ENCODE measurements at regions not wholly inside any gene's neighbourhood (a gene's known extent, or its start where the extent isn't known, plus 50 kb on each side); places are given as distances from the start of the nearest gene placed in this dataset.

- Histone ChIP-seq H3K9me2 (replicated peaks; ENCODE audit: control insufficient read depth, low read length) (no peaks in the 10 kb centered on the region), H3K36me3 (ENCODE audit: control insufficient read depth, low read length) (no peaks in the 10 kb centered on the region), H3K4me2 (ENCODE audit: low read length) (no peak overlapping the region), H3K27ac (ENCODE audit: low read depth, low read length) (no peak overlapping the region), H3K27me3 (ENCODE audit: control insufficient read depth, low read length) (0 out of 2 replicates have a peak, but pooled peaks cover 4% of the 10 kb centered on the region), H4K20me1 (ENCODE audit: control insufficient read depth, insufficient read depth, low read depth, low read length) (no peaks in the 10 kb centered on the region), H3K4me1 (ENCODE audit: control insufficient read depth, low read length) (no peaks in the 10 kb centered on the region), H3K79me2 (ENCODE audit: control insufficient read depth, low read length) (no peaks in the 10 kb centered on the region), H3K4me3 (ENCODE audit: low read length) (no peak overlapping the region), H3F3A (ENCODE audit: control insufficient read depth, insufficient read depth) (no peaks in the 10 kb centered on the region), H3K9me3 (ENCODE audit: control insufficient read depth, insufficient read depth, low read length) (no peaks in the 10 kb centered on the region)
- no peak for TF ChIP-seq EZH2phosphoT487 (IDR thresholded peaks at IDR 0.05; ENCODE audit: borderline replicate concordance, low read length)
- no peak for TF ChIP-seq CTCF (IDR thresholded peaks at IDR 0.05; ENCODE audit: low read depth, low read length, poor library complexity, severe bottlenecking)
These were observed 163.3 kb upstream of the DAPK1 start for GRCh38 chr9:87334366-87334765.

- Histone ChIP-seq H4K20me1 (ENCODE audit: control insufficient read depth, insufficient read depth, low read depth, low read length) (no peaks in the 10 kb centered on the region), H3K4me1 (ENCODE audit: control insufficient read depth, low read length) (no peaks in the 10 kb centered on the region), H3K36me3 (ENCODE audit: control insufficient read depth, low read length) (no peaks in the 10 kb centered on the region), H3K27ac (ENCODE audit: low read depth, low read length) (no peak overlapping the region), H3F3A (ENCODE audit: control insufficient read depth, insufficient read depth) (no peaks in the 10 kb centered on the region), H3K4me3 (ENCODE audit: low read length) (no peak overlapping the region), H3K9me2 (replicated peaks; ENCODE audit: control insufficient read depth, low read length) (no peaks in the 10 kb centered on the region), H3K9me3 (ENCODE audit: control insufficient read depth, insufficient read depth, low read length) (no peaks in the 10 kb centered on the region), H3K27me3 (ENCODE audit: control insufficient read depth, low read length) (0 out of 2 replicates have a peak, but pooled peaks cover 4% of the 10 kb centered on the region), H3K4me2 (ENCODE audit: low read length) (no peak overlapping the region), H3K79me2 (ENCODE audit: control insufficient read depth, low read length) (no peaks in the 10 kb centered on the region)
- TF ChIP-seq CTCF (IDR thresholded peaks at IDR 0.05; ENCODE audit: low read depth, low read length, poor library complexity, severe bottlenecking) (no peak), EZH2phosphoT487 (IDR thresholded peaks at IDR 0.05; ENCODE audit: borderline replicate concordance, low read length) (no peak)
These were observed 161.3 kb upstream of the DAPK1 start for GRCh38 chr9:87336407-87336806.

GRCh38 chr9:87336914-87337333, 160.7 kb upstream of the DAPK1 start:
- H3K27ac ChIP-seq (ENCODE audit: low read depth, low read length), result no peak overlapping the region
- TF ChIP-seq EZH2phosphoT487 (IDR thresholded peaks at IDR 0.05; ENCODE audit: borderline replicate concordance, low read length), result no peak
- TF ChIP-seq CTCF (IDR thresholded peaks at IDR 0.05; ENCODE audit: low read depth, low read length, poor library complexity, severe bottlenecking), result peak; percentile 52
- H3F3A ChIP-seq (ENCODE audit: control insufficient read depth, insufficient read depth), result no peaks in the 10 kb centered on the region
- no peaks in the 10 kb centered on the region for H3K79me2 ChIP-seq (ENCODE audit: control insufficient read depth, low read length)
- H3K4me2 ChIP-seq (ENCODE audit: low read length), result no peak overlapping the region
- no peaks in the 10 kb centered on the region for H4K20me1 ChIP-seq (ENCODE audit: control insufficient read depth, insufficient read depth, low read depth, low read length)
- no peaks in the 10 kb centered on the region for H3K36me3 ChIP-seq (ENCODE audit: control insufficient read depth, low read length)
- H3K4me1 ChIP-seq (ENCODE audit: control insufficient read depth, low read length), result no peaks in the 10 kb centered on the region
- no peak overlapping the region for H3K4me3 ChIP-seq (ENCODE audit: low read length)
- no peaks in the 10 kb centered on the region for H3K9me3 ChIP-seq (ENCODE audit: control insufficient read depth, insufficient read depth, low read length)
- 0 out of 2 replicates have a peak, but pooled peaks cover 4% of the 10 kb centered on the region for H3K27me3 ChIP-seq (ENCODE audit: control insufficient read depth, low read length)
- no peaks in the 10 kb centered on the region for H3K9me2 ChIP-seq (replicated peaks; ENCODE audit: control insufficient read depth, low read length)

Measured in DOHH2 (cell line).